GM19438 (cell line): ENCODE measurements at regions not wholly inside any gene's neighbourhood (a gene's known extent, or its start where the extent isn't known, plus 50 kb on each side); places are given as distances from the start of the nearest gene placed in this dataset.

ENCODE experiments used
- ATAC-seq: cut with Tn5 transposase; IDR thresholded peaks from one replicate; pipeline ENCODE4 v1.9.1; 2021; ENCODE audit warnings: low read depth; ENCODE audit not compliant: unreplicated experiment

DNA sequence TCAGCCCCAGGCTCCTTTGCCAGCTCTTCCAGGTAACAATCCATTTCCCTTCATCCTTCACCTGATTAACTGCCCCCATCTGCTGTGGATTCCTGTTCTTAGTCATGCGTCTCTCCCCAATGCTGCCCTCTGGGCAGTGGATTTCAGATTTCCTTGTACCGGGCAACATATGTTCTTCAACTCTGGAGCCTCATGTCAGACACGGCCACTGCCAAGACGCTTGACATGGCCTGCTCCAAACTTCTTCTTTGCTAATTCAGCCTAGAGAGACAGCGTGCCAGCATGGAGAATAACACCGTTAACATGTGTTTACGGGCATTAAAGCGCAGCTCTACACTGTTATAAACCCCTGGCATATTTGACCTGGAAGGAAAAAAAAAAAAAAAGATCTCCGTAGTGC is 1035.1 kb upstream of the NR2F2 start:
- no peak for ATAC-seq

DNA sequence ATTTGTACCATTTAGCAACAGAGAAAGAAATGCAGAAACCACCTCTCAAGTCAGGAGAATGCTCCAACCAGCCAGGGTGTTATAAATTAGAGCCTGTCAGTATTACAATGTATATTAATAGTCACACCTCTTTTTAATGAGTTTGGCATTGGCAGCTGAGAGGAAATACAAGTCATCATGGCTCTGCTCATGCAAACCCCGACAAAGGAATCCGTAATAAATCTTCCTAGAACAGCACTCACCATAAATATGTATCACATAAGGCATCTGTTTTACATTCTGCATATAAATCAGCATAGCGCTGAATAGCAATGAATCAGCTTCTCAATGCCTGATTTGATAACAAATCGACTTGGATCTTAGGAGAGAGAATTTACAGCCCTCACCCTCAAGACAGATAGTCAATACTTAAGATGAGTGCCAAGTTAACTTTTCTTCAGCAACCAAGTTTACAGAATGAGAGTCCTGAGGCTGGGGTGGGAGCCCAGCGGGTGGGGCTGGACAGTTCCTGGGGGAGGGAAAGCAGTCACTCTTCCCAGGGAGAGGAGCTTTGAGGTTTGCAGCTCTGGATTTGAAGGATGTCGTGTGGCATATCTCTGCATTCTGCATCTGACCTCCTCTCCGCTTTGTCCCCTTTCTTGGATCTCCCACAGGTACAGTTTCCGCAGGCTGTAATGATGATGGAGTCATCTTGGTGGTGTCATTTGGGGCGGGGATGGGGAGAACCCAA is 1034.4 kb upstream of the NR2F2 start:
- no peak for ATAC-seq

DNA sequence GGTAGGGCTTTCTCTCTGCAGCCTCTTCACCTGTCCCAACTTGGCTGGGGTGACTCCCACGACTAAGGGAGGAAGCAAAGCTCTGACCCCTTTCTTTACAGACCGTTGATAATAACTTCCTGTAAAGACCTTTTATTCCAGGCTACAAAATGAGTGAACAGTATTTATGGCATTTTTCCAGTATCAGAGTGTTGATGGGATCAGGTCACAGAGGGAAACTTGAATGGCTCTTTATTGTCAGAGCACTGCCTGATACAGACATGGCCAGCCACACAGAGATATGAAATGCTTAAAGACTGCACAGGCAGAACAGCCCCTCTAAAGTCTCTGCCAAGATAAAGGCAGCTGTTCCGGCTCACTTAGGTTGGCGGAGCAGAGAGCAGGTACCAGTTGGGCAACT is 1033.9 kb upstream of the NR2F2 start:
- no peak for ATAC-seq

DNA sequence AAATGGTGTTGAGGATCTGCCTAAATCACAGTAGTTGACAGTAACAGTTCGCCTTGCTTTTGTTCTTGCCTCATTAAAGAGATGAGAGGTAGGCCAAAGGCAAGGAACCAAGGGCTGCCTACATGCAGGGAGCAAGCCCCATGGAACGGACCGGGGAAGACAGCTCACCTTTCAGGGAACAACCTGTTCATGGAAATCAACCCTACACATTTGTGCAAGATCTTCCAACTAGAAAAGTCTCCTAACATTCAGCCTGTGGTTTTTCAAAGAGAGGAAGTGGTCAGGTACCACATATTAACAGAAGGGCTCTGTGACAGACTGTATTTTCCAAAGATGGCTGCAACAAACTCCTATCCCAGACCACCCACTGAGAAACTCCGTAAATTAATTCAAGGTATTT is 1031.8 kb upstream of the NR2F2 start:
- no peak for ATAC-seq

DNA sequence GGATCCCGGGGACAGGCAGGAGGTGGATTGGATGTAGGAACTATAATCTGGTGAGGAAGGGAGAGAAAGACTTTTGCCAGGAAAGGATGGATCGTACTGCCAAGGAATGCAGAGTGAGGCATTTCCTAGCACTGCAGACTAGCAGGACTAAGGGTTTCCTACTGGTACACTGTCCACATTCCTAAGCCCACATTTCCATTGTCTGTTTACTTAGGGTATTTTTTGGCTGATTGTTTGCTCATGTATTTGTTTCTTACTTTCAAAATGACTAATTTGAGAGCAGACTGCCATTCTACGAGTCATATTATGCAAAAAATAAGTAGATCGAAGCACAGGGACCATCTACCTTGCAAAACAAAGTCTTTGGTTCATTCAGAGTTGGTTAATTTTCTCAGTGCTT is 1029.5 kb upstream of the NR2F2 start:
- ATAC-seq: no peak

DNA sequence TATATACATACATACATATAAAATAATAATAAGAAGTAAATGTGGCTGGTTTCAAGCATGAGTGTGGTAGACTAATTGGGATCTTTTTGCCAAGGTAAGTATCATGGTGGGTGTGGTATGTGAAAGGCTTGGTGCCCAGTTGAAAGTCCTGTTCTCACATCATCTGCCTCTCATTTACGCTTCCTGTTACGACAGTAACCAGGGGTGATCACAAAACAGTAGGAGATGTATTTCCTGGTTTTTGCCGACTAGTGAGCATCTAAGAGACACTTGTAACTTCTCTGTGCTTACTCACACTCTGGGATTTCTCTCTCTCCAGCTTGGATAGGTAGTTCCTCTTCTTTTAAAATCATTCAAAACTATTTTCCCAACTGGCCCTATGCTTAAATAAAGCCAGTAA is 1028.3 kb upstream of the NR2F2 start:
- no peak for ATAC-seq

DNA sequence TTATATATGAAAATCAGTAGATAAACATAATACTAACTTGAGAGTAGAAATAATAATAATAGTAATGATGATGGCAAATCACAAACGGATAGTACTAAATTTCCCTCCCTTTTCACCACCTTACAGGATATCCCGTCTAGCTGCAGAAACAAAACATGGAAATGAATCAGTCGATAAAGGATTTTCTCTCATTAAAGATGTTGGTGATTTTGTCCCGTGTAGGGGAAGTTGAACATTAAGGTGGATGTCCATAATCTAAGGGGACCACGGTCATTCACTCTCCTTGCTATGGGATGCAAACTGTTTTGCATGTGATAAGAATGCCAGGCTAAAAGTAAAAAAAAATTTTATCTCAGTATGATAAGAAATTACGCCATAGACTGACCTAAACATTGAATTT is 1027.7 kb upstream of the NR2F2 start:
- ATAC-seq: no peak

DNA sequence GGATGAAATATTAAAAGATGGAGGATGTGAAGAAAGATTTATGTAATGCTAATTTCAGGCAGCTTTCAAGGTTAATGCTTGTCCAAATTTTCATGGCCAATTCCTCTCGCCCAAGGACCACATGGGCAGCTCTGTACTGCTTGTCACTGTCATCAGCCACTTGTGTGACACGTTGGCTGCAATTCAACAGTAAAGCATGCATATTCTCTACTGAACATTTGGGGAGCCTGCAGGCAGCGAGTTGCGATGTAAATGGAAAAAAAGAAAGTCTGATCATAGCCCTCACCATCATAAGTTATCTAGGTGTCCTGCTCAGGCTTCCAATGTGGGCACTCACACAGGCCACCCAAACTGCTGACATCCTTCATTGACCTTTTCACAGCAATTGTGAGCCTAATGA is 1026.8 kb upstream of the NR2F2 start:
- ATAC-seq: no peak

DNA sequence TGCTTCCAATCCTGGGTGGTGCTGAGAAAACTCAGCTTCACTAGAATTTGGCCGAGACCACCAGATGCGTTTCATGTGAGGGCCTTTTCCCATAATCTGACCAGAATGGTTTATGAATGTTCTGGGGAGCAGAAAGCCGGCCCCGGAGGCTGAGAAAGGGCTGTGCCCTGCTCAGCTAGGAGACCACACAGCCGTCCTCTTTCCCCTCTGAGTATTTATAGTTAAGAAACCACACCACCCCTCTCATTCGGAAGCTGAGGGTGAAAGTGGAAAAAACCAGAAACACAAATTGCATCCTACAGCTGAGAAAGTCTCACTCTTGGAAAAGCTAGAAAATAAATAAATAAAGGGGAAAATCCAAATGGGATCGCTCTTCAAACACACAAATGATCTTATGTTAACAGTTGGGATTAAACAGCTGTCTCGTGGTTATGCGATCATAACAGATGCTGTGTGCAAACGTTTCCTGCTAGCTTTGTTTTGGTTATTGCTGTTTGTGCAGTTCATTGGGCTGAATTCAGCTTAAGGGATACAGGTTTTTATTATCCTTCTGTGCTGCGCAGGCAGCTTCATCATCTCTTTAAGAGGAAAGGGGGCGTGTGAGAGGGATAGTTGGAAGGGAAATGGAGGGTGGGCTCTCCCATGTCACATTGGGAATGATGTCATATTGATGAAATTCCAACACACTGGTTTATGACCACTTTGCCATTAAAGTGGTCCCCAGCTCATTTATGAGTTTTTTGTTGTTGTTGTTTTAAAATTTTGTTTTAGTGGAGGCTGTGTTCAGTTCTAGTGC is 1026.2 kb upstream of the NR2F2 start:
- no peak for ATAC-seq

DNA sequence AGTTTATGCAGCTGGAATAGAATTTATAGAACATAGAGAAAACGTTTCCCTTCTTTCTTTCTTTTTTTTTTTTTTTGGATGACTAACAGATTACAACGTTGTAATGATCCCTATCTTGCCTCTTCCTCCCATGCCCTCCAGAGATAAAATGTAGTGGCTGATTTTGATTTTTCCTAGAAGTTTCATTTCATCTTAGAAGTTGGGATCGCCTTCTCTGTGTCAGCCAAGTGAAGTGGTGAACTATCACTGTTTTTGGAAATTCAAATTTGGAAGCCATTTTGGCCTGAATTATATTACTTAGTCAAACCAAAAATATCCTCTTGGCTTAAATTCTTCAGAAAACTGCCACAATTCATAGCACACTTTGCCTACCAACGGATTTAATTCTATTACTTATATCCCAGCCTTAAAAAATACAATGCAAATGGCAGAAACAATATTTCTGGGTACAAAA is 1025.5 kb upstream of the NR2F2 start:
- ATAC-seq: no peak

DNA sequence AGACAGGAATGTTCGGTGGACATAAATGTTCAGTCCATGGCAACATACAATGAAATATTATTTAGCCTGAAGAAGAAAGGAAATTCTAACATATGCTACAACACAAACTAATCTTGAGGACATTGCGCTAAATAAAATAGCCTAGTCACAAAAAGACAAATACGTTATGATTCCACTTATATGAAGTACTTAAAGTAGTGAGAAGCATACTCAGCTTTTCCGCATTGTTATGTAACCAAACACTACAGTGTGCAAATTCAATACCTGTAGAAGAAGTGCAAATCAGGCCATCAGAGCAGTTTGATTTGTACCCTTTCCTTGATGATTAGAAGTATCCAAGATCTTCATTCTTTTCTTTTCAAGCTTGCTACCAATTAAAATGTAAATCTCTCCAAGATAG is 1023.4 kb upstream of the NR2F2 start:
- ATAC-seq: no peak

DNA sequence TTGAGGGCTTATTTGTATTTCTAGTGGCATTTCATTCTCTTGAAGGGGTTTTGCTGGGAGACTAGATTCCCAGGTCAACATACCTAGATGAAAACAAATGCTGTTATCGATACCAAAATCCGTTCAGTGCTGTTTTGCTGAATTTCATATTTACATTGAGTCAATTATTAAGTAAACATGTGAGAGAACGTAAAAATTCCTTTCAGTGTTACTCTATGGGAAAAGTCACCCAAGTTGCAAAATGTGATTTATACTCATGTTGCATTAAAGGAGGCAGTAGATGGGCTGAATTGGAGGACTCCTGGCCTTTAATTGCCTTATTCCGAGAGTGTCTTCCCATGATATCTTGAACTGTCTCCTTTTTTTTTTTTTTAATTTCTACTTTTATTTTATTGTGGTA is 1011.3 kb upstream of the NR2F2 start:
- no peak for ATAC-seq

DNA sequence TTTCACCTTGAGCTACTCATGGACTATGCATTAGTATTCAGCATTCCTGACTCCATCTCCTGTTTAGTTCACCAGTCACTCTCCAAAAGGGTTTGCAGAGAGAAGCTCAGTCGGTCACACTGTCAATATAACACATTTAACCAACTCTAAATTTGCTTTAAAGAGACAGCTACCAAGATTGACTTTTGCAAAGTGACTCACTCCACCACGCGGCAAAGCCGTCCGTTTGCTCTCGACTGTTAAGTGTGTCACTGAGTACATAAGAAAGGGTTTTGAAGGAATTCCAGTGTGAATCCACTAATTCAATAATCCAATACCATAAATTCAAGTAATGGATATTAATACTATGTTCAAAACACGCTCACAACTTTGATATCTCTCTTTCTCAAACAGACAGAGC is 1006.7 kb upstream of the NR2F2 start:
- ATAC-seq: no peak

DNA sequence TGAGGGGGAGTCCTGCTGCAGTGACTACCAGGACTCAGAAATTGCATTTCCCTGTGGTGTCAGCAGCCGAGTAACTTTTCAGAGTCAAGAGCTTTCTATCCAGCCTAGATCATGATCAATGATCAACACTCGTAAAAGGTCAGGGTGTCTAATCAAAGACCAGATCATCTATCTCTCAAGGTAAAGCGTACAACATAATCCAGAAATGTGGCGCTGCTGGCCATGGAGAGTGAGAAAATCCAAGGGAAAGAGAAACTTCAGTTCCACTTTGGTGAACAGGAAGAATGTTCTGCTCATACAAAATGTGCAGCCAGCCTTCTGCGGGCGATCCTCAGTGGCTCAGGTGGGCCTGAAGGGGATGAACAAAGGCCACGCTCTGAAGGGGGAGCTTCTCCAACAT is 1005.8 kb upstream of the NR2F2 start:
- no peak for ATAC-seq

DNA sequence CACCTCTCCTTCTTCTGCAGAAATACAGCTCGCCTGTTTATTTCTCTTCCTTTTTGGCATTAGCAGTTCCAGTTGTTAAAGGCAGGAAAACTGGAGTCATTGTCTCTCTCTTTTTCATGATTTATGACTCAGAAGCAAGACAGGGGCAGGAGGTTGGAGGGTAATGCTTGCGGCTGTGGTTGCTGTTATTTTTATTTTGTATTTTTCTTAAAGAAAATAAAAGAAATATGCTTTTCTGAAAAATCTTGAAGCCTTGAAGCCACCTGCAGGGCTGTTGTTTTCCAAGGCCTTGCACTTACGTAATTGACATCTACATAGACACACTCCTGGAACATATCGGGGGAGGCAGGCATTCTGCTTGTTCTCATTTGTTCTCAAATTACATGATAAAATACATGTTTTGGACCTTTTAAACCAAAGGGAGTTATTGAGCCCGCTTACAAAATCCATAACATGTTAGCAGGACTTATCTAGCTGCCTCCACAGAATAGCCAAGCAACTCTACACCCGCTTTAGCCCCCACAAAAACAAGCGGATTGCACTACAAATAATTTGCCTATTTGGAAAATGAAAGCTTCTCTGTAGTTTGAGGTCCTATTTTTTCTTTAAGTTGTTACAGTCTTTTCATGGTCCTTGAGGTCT is 1004.6 kb upstream of the NR2F2 start:
- no peak for ATAC-seq

DNA sequence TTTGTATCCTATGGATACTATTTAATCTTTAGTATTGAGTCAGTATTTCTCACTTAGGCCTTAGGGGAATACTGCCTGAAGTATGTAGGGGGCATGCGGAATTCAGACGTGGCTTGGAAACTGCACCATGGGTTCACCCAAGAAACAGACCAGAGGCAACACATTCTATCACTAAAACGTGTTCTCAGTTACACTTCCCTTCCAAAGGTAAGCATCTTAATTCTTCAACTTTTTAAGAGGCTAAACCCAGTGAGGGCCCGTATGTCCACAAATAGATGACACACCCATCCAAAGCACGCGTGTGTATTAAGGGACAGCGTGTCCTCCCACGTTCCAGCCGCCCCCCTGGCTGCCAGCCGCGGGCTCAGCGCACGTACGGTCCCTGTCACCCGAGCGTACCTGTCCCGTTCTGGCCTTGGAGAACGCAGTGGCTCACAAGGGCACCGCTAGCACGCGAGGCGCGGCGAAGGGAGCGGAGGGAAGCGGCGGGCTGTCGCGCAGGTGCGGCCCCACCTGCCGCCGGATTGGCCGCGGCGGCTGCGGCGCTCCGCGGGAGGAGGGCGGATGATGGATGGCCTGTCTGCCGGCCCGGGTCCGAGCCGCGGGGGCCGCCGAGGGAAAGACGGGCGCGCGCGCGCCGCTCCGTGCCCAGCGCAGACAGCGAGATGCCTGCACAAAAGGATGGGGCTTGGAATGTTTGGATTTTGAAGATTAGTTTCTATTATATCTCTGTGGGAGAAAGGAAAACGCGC is 1003.9 kb upstream of the NR2F2 start:
- ATAC-seq: no peak

DNA sequence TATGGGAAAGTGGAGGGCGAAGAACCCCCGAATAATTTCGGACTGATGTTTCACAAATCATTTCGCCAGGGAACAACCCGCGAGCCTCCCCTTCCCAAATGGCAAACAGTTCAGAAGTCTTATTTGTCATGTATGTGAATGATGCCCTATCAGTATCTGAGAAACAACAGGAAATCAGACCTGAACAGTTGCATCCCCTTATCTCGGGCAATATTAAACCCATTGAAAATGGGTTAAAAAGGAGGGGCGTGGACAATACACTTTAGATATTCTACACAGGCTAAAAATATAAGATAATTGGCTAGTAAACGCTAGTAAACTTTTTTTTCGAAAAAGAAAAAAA is 1003.3 kb upstream of the NR2F2 start:
- ATAC-seq: no peak

DNA sequence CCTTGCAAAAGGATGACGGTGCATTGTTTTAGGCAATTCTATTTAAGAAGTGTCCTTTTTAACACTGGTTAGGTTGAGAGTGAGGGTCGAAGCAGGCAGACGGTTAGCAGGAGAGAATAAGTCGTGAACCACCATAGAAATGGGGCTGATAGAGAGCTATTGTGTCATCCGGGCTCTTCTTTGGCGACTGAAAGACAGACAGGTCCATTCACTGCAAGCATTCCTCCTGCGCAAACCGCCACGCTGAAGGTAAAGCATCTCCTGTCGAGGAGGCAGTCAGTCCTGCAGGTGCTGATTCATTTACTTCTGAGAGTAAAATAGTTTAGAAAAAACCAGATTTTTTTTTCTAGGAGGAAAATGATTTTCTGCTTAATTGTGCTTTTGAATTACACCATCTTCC is 1002.8 kb upstream of the NR2F2 start:
- ATAC-seq: no peak

DNA sequence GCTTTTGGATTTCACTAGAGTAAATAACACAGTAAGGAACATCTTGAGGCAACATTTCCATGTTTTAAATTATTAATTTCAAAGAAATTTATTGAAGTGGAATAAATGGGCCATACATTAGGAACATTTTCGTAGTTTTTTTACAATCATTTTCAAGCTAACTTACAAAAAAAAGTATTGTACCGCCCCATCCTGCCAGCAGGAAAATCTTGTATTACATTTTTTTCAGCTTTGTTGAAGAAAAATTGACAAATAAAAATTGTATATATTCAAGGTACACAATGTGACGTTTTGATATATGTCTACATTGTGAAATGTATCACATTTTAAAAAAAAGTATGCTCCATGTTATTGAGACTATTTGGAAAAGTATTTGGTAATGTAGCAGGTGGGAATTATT is 1001.9 kb upstream of the NR2F2 start:
- no peak for ATAC-seq

DNA sequence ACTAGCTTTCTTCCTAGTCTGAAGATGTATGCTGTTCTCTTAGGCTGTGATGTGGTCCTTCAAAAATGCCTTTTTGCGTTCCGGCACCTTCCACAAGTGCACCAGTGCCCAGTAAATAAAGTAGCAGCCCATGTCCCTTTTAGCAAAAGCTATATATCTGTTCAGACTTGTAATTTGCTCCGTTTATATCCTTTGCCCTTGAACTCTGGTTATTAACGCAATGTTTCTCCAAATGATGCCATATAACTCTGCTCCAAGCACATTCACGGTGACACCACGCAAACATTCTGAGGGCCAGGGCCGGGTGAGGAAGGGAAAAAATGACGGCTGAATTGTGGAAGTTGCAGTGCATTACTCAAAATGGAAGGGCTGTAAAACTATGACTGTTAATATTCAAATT is 1001.1 kb upstream of the NR2F2 start:
- no peak for ATAC-seq

DNA sequence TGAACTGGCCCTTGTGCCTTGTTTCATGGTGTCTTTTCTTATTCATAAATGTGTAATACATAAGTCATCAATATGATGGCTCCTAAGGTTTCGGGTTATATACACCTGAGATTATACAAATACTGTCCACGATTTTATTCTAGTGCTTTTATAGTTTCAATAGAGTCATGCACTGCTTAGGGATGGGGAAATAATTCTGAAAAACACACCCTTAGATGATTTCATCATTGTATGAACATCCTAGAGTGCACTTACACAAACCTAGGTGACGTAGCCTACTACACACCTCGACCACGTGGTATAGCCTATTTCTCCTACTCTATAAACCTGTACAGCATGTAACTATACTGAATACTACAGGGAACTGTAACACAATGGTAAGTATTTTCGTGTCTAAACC is 988.8 kb upstream of the NR2F2 start:
- no peak for ATAC-seq
